ENCODE measurements at regions not wholly inside any gene's neighbourhood (a gene's known extent, or its start where the extent isn't known, plus 50 kb on each side); places are given as distances from the start of the nearest gene placed in this dataset.
"Not testable (repeated sequence)": the region's sequence is repeated elsewhere in the genome, so short reads cannot be mapped to it uniquely, and the experiment has no call there.

GRCh38 chr11:10952872-10953271, 95.0 kb upstream of the ZBED5 start:
- H3K36me3 ChIP-seq (ENCODE audit: control insufficient read depth, insufficient read depth, low read length): no peaks in the 10 kb centered on the region

DNA sequence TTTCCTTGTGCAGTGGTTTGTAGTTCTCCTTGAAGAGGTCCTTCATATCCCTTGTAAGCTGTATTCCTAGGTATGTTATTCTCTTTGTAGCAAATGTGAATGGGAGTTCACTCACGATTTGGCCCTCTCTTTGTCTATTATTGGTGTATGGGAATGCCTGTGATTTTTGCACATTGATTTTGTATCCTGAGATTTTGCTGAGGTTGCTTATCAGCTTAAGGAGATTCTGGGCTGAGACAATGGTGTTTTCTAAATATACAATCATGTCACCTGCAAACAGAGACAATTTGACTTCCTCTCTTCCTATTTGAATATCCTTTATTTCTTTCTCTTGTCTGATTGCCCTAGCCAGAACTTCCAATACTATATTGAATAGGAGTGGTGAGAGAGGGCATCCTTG, 90.1 kb upstream of the ZBED5 start:
- H3K27me3 ChIP-seq (ENCODE audit: control insufficient read depth, insufficient read depth, low read length, poor library complexity, severe bottlenecking); H3K27ac ChIP-seq (ENCODE audit: insufficient read depth, low read depth, low read length, poor library complexity, severe bottlenecking); H3K36me3 ChIP-seq (ENCODE audit: control insufficient read depth, insufficient read depth, low read length); H3K4me1 ChIP-seq (ENCODE audit: control insufficient read depth, insufficient read depth, low read length); H3K4me3 ChIP-seq (ENCODE audit: insufficient read depth, low read depth, low read length); H3K9me3 ChIP-seq (ENCODE audit: control insufficient read depth, low read length): not testable (repeated sequence)
- WGBS, 2 experiments: 92 to 94% methylated on average over 1 of the region's 1 CpG

More at GRCh38 chr11:10952872-10953271, 95.0 kb upstream of the ZBED5 start:
- no peaks in the 10 kb centered on the region for H3K27me3 ChIP-seq (ENCODE audit: control insufficient read depth, insufficient read depth, low read length, poor library complexity, severe bottlenecking)
- H3K4me1 ChIP-seq (ENCODE audit: control insufficient read depth, insufficient read depth, low read length): no peaks in the 10 kb centered on the region
- no peaks in the 10 kb centered on the region for H3K9me3 ChIP-seq (ENCODE audit: control insufficient read depth, low read length)
- no peak overlapping the region for H3K27ac ChIP-seq (ENCODE audit: insufficient read depth, low read depth, low read length, poor library complexity, severe bottlenecking)
- 82 to 100% methylated on average over 1 of the region's 1 CpG for WGBS, 2 experiments
- no peak overlapping the region for H3K4me3 ChIP-seq (ENCODE audit: insufficient read depth, low read depth, low read length)

DNA sequence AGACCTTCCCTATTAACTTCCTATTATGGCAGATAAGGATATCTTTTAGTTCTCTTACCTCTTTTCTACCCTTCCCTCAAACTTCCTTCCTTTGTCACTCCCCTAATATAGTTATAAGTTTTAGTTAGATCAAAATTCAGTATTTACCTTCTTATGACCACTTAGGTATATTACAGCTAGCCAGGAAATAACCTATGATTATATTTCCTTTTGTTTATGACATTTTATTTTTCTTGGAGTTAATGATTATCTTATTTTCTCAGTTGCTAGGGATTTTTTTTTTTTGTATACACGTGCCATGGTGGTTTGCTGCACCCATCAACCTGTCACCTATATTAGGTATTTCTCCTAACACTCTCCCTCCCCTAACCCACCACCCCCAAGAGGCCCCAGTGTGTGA, 88.2 kb upstream of the ZBED5 start:
- no peaks in the 10 kb centered on the region for H3K27me3 ChIP-seq (ENCODE audit: control insufficient read depth, insufficient read depth, low read length, poor library complexity, severe bottlenecking)

DNA sequence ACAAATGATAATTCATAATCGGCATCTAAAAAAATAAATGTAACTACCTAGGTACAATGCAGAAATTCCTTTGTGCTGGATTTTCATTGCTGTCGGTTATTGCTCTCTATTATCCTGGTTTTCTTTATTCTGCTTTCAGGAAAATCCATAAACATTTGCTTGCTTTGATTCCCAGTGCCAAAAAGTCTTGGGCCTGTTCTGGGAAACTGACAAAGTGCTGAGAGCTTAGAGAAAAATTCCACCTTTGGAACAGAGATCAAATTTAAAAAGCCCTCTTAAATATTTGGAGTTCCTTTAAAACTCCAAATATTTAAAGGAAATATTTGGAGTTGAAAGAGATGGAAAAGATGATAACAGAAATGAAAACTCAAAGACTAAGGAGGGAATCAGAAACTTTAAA, 87.3 kb upstream of the ZBED5 start:
- WGBS, 2 experiments: 88 to 94% methylated on average over 1 to 2 of the region's 2 CpGs
- Histone ChIP-seq H3K9me3 (ENCODE audit: control insufficient read depth, low read length) (no peaks in the 10 kb centered on the region), H3K27ac (ENCODE audit: insufficient read depth, low read depth, low read length, poor library complexity, severe bottlenecking) (no peak overlapping the region), H3K27me3 (ENCODE audit: control insufficient read depth, insufficient read depth, low read length, poor library complexity, severe bottlenecking) (no peaks in the 10 kb centered on the region), H3K4me1 (ENCODE audit: control insufficient read depth, insufficient read depth, low read length) (no peaks in the 10 kb centered on the region), H3K4me3 (ENCODE audit: insufficient read depth, low read depth, low read length) (no peak overlapping the region), H3K36me3 (ENCODE audit: control insufficient read depth, insufficient read depth, low read length) (no peaks in the 10 kb centered on the region)

More for the DNA sequence above, 88.2 kb upstream of the ZBED5 start:
- 73 to 82% methylated on average over 1 of the region's 1 CpG for WGBS, 2 experiments
- H3K4me3 ChIP-seq (ENCODE audit: insufficient read depth, low read depth, low read length): no peak overlapping the region
- H3K27ac ChIP-seq (ENCODE audit: insufficient read depth, low read depth, low read length, poor library complexity, severe bottlenecking): no peak overlapping the region
- H3K4me1 ChIP-seq (ENCODE audit: control insufficient read depth, insufficient read depth, low read length): no peaks in the 10 kb centered on the region
- H3K9me3 ChIP-seq (ENCODE audit: control insufficient read depth, low read length): no peaks in the 10 kb centered on the region
- no peaks in the 10 kb centered on the region for H3K36me3 ChIP-seq (ENCODE audit: control insufficient read depth, insufficient read depth, low read length)

- Histone ChIP-seq H3K27ac (ENCODE audit: insufficient read depth, low read depth, low read length, poor library complexity, severe bottlenecking) (no peak overlapping the region), H3K4me1 (ENCODE audit: control insufficient read depth, insufficient read depth, low read length) (no peaks in the 10 kb centered on the region), H3K9me3 (ENCODE audit: control insufficient read depth, low read length) (no peaks in the 10 kb centered on the region), H3K36me3 (ENCODE audit: control insufficient read depth, insufficient read depth, low read length) (no peaks in the 10 kb centered on the region), H3K27me3 (ENCODE audit: control insufficient read depth, insufficient read depth, low read length, poor library complexity, severe bottlenecking) (no peaks in the 10 kb centered on the region), H3K4me3 (ENCODE audit: insufficient read depth, low read depth, low read length) (no peak overlapping the region)
- 87 to 98% methylated on average over 2 of the region's 2 CpGs for WGBS, 2 experiments
Measured at GRCh38 chr11:10943968-10944367, 86.1 kb upstream of the ZBED5 start.

DNA sequence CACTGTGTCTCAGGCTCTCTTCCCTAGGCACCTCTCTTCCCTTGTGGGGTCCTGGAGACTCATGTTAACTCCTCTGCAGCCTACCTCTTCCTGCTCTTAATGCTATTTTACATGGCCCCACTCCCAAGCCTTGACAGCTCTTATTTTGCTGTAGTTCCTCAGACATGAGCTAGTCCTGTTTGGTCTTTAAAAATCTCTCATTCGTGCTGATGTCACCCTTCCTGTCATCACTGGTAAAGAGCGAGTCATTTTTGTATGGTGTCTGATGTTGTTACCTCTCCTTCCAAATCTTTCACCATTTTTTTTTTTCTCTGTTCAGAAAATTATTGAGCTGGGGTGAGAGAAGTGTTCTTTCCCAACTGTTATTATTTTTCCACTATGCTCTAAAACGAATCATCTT, 84.8 kb upstream of the ZBED5 start:
- Histone ChIP-seq H3K4me1 (ENCODE audit: control insufficient read depth, insufficient read depth, low read length) (no peaks in the 10 kb centered on the region), H3K27ac (ENCODE audit: insufficient read depth, low read depth, low read length, poor library complexity, severe bottlenecking) (no peak overlapping the region), H3K27me3 (ENCODE audit: control insufficient read depth, insufficient read depth, low read length, poor library complexity, severe bottlenecking) (no peaks in the 10 kb centered on the region), H3K36me3 (ENCODE audit: control insufficient read depth, insufficient read depth, low read length) (no peaks in the 10 kb centered on the region), H3K4me3 (ENCODE audit: insufficient read depth, low read depth, low read length) (no peak overlapping the region), H3K9me3 (ENCODE audit: control insufficient read depth, low read length) (no peaks in the 10 kb centered on the region)
- 92 to 93% methylated on average over 2 to 3 of the region's 3 CpGs for WGBS, 2 experiments

DNA sequence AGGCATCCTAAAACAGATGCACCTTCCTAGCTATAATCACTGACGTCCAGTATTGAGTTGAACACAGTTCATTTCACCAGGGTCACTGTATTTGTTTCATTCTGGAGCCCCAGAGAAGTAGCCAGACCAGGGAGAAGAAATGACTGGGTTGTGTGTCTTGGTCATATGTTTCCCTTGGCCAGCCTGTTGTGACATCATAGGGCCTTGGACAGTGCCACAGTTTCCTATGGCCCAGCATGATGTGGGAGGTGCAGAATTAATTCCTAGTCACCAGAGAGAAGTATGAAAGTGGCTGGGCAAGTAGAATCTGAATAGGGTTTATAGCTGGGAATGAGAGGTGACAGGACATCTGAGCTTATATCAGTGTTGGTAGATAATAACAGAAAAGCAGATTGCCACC, 84.0 kb upstream of the ZBED5 start:
- Histone ChIP-seq H3K4me3 (ENCODE audit: insufficient read depth, low read depth, low read length) (no peak overlapping the region), H3K27me3 (ENCODE audit: control insufficient read depth, insufficient read depth, low read length, poor library complexity, severe bottlenecking) (no peaks in the 10 kb centered on the region), H3K9me3 (ENCODE audit: control insufficient read depth, low read length) (no peaks in the 10 kb centered on the region), H3K36me3 (ENCODE audit: control insufficient read depth, insufficient read depth, low read length) (no peaks in the 10 kb centered on the region), H3K27ac (ENCODE audit: insufficient read depth, low read depth, low read length, poor library complexity, severe bottlenecking) (no peak overlapping the region), H3K4me1 (ENCODE audit: control insufficient read depth, insufficient read depth, low read length) (no peaks in the 10 kb centered on the region)
- 69 to 90% methylated on average over 1 of the region's 1 CpG for WGBS, 2 experiments

GRCh38 chr11:10941414-10941813, 83.6 kb upstream of the ZBED5 start:
- no peak overlapping the region for H3K4me3 ChIP-seq (ENCODE audit: insufficient read depth, low read depth, low read length)
- no peaks in the 10 kb centered on the region for H3K9me3 ChIP-seq (ENCODE audit: control insufficient read depth, low read length)
- WGBS, 2 experiments: 100% methylated on average over 1 of the region's 1 CpG
- no peaks in the 10 kb centered on the region for H3K36me3 ChIP-seq (ENCODE audit: control insufficient read depth, insufficient read depth, low read length)
- no peaks in the 10 kb centered on the region for H3K27me3 ChIP-seq (ENCODE audit: control insufficient read depth, insufficient read depth, low read length, poor library complexity, severe bottlenecking)
- no peaks in the 10 kb centered on the region for H3K4me1 ChIP-seq (ENCODE audit: control insufficient read depth, insufficient read depth, low read length)
- H3K27ac ChIP-seq (ENCODE audit: insufficient read depth, low read depth, low read length, poor library complexity, severe bottlenecking): no peak overlapping the region

GRCh38 chr11:10938650-10939387, 81.0 kb upstream of the ZBED5 start:
- Histone ChIP-seq H3K27ac (ENCODE audit: insufficient read depth, low read depth, low read length, poor library complexity, severe bottlenecking) (no peak overlapping the region), H3K36me3 (ENCODE audit: control insufficient read depth, insufficient read depth, low read length) (no peaks in the 10 kb centered on the region), H3K9me3 (ENCODE audit: control insufficient read depth, low read length) (no peaks in the 10 kb centered on the region), H3K4me1 (ENCODE audit: control insufficient read depth, insufficient read depth, low read length) (no peaks in the 10 kb centered on the region), H3K27me3 (ENCODE audit: control insufficient read depth, insufficient read depth, low read length, poor library complexity, severe bottlenecking) (no peaks in the 10 kb centered on the region), H3K4me3 (ENCODE audit: insufficient read depth, low read depth, low read length) (no peak overlapping the region)
- WGBS, 2 experiments: 87 to 98% methylated on average over 3 to 5 of the region's 5 CpGs

- H3K9me3 ChIP-seq (ENCODE audit: control insufficient read depth, low read length): no peaks in the 10 kb centered on the region
- H3K27me3 ChIP-seq (ENCODE audit: control insufficient read depth, insufficient read depth, low read length, poor library complexity, severe bottlenecking): no peaks in the 10 kb centered on the region
- H3K4me3 ChIP-seq (ENCODE audit: insufficient read depth, low read depth, low read length): no peak overlapping the region
- whole genome bisulfite sequencing, 2 experiments: 95 to 97% methylated on average over 5 of the region's 5 CpGs
- no peak overlapping the region for H3K27ac ChIP-seq (ENCODE audit: insufficient read depth, low read depth, low read length, poor library complexity, severe bottlenecking)
- no peaks in the 10 kb centered on the region for H3K4me1 ChIP-seq (ENCODE audit: control insufficient read depth, insufficient read depth, low read length)
- no peaks in the 10 kb centered on the region for H3K36me3 ChIP-seq (ENCODE audit: control insufficient read depth, insufficient read depth, low read length)
Measured at GRCh38 chr11:10938231-10938630, 80.4 kb upstream of the ZBED5 start.

DNA sequence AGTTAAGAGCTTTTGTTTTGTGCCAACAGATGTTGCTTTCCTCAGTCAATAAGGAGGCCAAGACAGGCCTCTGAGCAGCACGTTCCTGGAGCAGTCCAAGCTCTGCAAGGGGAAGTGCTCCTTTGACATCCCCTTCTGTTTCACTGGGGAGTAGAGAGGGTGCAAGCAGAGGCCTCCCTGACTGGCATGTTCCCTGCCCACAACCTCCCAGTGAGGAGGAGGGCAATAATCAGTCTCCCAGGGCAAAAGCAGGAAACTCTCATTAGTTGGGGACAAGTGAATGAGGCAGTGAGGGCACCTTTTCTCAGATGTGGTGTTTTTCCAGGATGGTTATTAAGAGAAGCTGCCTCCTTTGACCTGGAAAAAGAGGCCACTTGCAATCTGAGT, 79.5 kb upstream of the ZBED5 start:
- no peak overlapping the region for H3K27ac ChIP-seq (ENCODE audit: insufficient read depth, low read depth, low read length, poor library complexity, severe bottlenecking)
- no peak overlapping the region for H3K4me3 ChIP-seq (ENCODE audit: insufficient read depth, low read depth, low read length)
- no peaks in the 10 kb centered on the region for H3K9me3 ChIP-seq (ENCODE audit: control insufficient read depth, low read length)
- H3K36me3 ChIP-seq (ENCODE audit: control insufficient read depth, insufficient read depth, low read length): no peaks in the 10 kb centered on the region
- H3K4me1 ChIP-seq (ENCODE audit: control insufficient read depth, insufficient read depth, low read length): no peaks in the 10 kb centered on the region
- H3K27me3 ChIP-seq (ENCODE audit: control insufficient read depth, insufficient read depth, low read length, poor library complexity, severe bottlenecking): no peaks in the 10 kb centered on the region
- WGBS, 2 experiments: 76 to 77% methylated on average over 1 of the region's 1 CpG

Measured in ectodermal cell (in vitro differentiated cells).